NCI-H1930 (cell line): ENCODE measurements at regions not wholly inside any gene's neighbourhood (a gene's known extent, or its start where the extent isn't known, plus 50 kb on each side); places are given as distances from the start of the nearest gene placed in this dataset.
"Not testable (repeated sequence)": the region's sequence is repeated elsewhere in the genome, so short reads cannot be mapped to it uniquely, and the experiment has no call there.

ENCODE experiments used
- DNase-seq, 2 experiments: peaks; one replicate each; lab custom pipeline; 2025; lab: John Stamatoyannopoulos, UW

- DNase-seq: not testable (repeated sequence)
These were observed 414.8 kb upstream of the SYNCRIP start for GRCh38 chr6:86057293-86057980.

- no peak for DNase-seq
These were observed 402.4 kb upstream of the SYNCRIP start for GRCh38 chr6:86045038-86045437.

GRCh38 chr6:86042214-86042613 is 399.5 kb upstream of the SYNCRIP start:
- no peak for DNase-seq

GRCh38 chr6:86031713-86032112 is 389.0 kb upstream of the SYNCRIP start:
- DNase-seq: no peak

GRCh38 chr6:86030875-86031274 is 388.2 kb upstream of the SYNCRIP start:
- no peak for DNase-seq

DNA sequence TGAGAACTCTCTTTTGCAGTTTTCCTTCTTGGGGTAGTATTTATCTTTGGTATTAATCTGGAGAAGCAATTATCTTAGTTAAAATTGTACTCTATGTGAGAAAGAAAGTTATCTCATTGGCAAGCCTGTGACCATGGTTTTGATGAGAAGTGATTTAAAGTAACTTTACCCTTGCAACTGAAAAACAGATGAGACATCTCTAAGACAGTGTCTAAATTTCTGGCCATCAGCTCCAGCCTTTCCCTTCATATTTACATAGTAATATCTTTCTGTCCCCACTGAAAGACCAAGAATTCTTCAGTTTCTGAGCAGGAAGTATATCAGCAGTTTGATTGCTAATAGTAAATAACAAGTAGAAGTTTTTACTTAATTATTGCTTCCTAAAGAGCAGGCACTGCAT is 386.1 kb upstream of the SYNCRIP start:
- no peak for DNase-seq

DNA sequence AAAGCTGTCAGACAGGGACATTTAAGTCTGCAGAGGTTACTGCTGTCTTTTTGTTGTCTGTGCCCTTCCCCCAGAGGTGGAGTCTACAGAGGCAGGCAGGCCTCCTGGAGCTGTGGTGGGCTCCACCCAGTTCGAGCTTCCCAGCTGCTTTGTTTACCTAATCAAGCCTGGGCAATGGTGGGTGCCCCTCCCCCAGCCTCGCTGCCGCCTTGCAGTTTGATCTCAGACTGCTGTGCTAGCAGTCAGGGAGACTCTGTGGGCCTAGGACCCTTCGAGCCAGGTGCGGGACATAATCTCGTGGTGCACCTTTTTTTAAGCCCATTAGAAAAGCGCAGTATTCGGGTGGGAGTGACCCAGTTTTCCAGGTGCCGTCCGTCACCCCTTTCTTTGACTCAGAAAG is 384.2 kb upstream of the SYNCRIP start:
- not testable (repeated sequence) for DNase-seq

- no peak for DNase-seq
These were observed 374.6 kb upstream of the SYNCRIP start for GRCh38 chr6:86017236-86017635.

DNA sequence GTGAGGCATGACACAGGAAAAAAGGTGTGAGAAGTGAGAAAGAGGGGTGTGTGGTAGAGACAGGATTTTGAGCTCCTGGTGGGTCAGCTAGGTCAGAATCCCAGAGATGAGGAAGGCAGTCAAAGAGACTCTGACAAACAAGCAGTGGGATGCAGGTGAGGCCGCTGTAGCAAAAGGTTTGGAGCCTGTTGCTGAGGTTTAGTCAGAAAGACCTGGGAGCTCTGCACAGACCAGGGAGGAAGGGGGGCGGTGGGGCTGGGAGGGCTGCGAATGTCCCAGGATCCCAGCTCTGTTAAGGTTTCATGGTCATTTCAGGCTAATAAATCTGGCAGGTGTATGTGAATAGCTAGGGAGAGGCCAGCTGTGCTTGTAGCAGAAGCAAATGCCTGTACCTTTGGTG is 373.9 kb upstream of the SYNCRIP start:
- no peak for DNase-seq

- no peak for DNase-seq
These were observed 373.4 kb upstream of the SYNCRIP start for GRCh38 chr6:86016077-86016476.

GRCh38 chr6:86012991-86013390 is 370.3 kb upstream of the SYNCRIP start:
- DNase-seq: not testable (repeated sequence)

DNA sequence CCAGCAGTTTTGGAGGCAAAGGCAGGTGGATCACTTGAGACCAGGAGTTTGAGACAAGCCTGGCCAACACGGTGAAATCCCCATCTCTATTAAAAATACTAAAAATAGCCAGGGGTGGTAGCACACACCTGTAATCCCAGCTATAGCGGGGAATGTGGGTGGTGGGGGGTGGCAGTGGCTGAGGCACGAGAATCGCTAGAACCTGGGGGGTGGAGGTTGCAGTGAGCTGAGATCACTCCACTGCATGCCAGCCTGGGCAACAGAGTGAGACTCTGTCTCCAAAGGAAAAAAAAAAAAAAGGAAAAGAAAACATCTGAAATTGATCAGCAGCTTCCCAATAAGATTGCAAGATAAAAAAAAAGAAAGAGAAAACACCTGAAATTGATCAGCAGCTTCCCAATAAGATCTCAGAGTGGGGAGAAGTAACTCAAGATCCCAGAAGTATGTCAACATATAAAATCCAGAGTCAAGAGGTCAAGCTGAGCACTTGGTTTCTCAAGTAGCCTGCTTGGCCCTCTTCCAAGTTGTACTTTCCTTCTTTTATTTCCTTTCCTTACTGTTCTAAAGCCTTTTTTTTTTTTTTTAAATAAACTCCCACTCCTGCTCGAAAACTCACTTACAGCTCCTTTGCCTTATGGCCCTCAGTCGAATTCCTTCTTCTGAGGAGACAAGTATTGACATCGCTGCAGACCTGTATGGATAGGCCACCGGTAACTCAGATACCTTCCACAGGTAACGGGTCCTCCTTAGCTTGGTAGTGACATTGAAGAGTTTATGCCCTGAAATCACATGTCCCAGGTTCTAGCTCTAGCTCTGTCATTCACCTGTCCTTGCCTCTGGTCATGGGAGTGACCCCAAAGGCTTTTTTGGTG is 368.5 kb upstream of the SYNCRIP start:
- DNase-seq: no peak

- DNase-seq: no peak
These were observed 354.5 kb upstream of the SYNCRIP start for GRCh38 chr6:85997206-85997605.

DNA sequence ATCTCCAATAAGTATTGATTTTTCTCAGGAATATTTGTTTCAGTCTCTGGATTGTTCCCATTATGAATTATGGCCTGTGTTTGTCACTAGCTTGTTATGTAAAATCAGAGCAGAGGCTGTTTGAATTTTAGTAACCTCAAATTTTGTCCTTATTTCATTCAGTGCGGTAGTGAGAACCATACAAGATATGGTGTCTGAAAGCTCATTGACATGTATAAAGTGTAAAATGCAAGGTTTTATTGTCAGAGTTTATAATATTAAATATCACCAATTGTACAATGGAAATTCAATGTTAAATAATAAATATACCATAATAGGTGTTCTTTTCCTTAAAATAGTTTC is 353.3 kb upstream of the SYNCRIP start:
- no peak for DNase-seq

DNA sequence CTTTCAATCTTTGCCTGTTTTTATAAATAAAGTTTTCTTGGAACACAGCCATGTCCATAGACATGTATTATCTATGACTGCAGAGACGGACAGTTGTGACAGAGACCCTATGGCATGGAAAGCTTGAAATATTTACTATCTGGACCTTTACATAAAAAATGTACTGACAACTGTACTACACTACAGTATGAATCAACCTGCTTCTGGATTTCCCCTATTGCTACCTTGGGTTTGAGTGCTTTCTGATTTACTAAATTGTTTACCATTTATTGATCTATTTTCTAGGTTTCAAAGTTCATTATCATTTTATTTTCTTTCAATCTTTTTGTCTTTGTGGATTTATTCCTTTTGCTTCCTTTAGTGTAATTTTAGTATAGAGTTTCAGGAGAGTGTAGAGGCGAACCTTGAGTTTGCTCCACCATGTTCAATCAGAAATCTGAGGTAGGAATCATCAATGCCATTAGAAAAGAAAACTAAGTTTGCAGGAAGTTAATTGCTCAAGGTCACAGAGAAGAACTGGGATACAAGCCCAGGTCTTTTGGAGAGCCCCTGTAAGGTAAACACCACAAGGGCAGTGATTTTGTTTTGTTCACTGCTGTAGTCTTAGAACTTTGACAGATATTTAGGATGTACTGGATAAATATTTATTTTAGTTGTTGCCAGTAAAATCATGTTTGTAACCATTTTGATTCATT is 352.8 kb upstream of the SYNCRIP start:
- DNase-seq: no peak

GRCh38 chr6:85986681-85987080 is 344.0 kb upstream of the SYNCRIP start:
- no peak for DNase-seq

DNA sequence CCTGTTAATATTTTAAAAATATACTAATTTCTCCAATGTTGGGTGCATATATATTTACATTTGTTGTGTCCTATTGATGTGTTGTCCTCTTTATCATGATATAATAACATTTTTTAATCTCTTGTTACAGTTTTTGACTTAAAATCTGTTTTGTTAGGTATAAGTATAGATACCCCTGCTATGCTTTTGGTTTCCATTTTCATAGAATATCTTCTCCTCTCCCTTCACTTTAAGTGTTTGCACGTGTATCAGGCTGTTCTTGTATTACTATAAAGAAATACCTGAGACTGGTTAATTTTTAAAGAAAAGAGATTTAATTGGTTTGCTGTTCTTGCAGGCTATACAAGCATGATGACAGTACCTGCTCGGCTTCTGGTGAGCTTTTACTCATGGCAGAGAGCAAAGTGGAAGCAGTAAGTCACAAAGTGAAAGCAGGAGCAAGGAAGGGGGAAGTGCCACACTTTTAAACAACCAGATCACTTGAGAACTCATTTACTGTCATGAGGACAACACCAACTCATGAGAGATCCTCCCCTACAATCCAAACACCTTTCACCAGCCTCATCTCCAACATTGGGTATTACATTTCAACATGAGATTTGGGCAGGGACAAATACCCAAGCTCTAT is 340.5 kb upstream of the SYNCRIP start:
- DNase-seq: no peak

DNA sequence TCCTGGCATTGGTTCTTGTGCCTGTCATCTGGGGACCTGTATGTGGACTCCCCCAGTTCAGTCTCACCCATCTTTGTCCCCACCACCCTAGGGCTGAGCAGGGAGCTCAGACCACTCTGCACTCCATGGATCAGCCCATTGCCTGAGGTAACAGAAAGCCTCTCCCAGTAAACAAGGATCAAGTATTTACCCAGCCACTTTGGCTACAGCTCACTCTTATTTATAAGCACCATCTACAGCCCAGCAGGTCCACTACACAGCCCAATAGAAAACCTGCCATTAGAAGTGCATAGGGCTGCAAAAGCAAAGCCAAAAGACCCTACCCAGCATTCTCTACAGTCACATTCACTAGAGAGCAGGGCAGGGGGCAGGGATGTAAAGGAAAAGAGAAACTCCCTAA is 335.0 kb upstream of the SYNCRIP start:
- DNase-seq: no peak

DNA sequence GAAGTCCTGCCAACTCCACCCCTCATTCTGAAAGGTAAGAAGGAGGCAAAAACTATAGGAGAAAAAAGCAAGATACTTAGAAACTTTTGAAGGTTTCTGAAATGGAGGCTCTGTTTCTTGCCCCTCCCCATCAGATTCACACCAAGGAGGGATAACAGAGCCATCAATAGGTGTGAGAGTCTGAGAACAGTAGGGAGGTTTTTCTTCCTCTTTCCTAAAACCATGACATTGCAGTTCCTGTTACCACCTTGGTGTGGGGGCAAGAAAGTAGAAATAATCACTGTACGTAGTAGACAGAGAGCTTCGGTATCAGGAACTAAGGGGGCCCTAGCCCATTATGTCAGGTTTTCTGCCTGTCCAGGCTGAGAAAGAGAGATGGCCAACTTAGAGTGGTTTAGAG is 333.3 kb upstream of the SYNCRIP start:
- no peak for DNase-seq

GRCh38 chr6:85971238-85971637 is 328.6 kb upstream of the SYNCRIP start:
- no peak for DNase-seq

- DNase-seq: no peak
These were observed 324.1 kb upstream of the SYNCRIP start for GRCh38 chr6:85966828-85967227.

- no peak for DNase-seq
These were observed 319.1 kb upstream of the SYNCRIP start for GRCh38 chr6:85961746-85962145.

DNA sequence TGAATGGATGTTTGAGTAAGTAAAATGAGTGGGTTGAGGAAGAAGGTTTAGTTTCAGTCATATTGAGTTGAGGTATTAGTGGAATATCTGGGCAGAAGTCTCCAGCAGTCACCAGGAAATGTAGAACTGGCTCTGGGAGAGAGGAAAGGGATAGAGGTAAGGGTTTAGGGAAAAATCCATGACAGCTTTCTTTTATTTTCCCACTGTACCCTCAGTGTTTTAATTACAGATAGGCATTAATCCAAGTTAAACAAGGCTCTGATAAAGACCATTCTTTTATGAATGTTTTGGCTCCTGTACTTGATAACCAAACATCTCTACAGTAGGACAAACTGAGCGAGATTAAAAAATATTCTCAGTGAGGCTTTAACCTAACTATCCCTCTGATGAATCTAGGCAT is 318.4 kb upstream of the SYNCRIP start:
- DNase-seq: no peak
